AG04449 (cell line): ENCODE measurements at regions not wholly inside any gene's neighbourhood (a gene's known extent, or its start where the extent isn't known, plus 50 kb on each side); places are given as distances from the start of the nearest gene placed in this dataset.

Experiments used
- CTCF ChIA-PET: fragments of 350-600 bp; formaldehyde crosslinking; extraction: SDS; loops from one replicate; lab custom pipeline; 2021; ENCODE audit warnings: antibody characterized with exemption; lab: Yijun Ruan, JAX
- POLR2A ChIA-PET: fragments of 400-600, 350-600 bp; formaldehyde crosslinking; extraction: SDS; loops from one replicate; lab custom pipeline; 2020; ENCODE audit warnings: antibody characterized with exemption, inconsistent platforms; lab: Yijun Ruan, JAX
- DNase-seq: peaks from one replicate; pipeline ENCODE4 v3.0.0-alpha.2; 2010; ENCODE audit warnings: low read depth, low spot score
- H3K4me3 ChIP-seq: 2 replicates; pipeline ENCODE4 v1.5.1; 2011; ENCODE audit warnings: low read depth, mild to moderate bottlenecking, control low read depth, low read length
- CTCF ChIP-seq: IDR thresholded peaks from one replicate; pipeline ENCODE4 v1.5.1; 2011; ENCODE audit warnings: mild to moderate bottlenecking, moderate library complexity, low read length, control low read depth, inconsistent platforms; ENCODE audit not compliant: insufficient read depth; ENCODE audit errors: missing control alignments

GRCh38 chr18:34280000-34280399 lies 55.3 kb upstream of the NOL4 start:
- no peak overlapping the region for H3K4me3 ChIP-seq
- POLR2A ChIA-PET, result interaction anchor here (0.5 kb wide), 1 partner anchor 15 kb away, joined by 3 read pairs; no protein-coding TSS in a partner anchor
- CTCF ChIA-PET, result no interaction called here
- DNase-seq, result no peak
- no peak for TF ChIP-seq CTCF

DNA sequence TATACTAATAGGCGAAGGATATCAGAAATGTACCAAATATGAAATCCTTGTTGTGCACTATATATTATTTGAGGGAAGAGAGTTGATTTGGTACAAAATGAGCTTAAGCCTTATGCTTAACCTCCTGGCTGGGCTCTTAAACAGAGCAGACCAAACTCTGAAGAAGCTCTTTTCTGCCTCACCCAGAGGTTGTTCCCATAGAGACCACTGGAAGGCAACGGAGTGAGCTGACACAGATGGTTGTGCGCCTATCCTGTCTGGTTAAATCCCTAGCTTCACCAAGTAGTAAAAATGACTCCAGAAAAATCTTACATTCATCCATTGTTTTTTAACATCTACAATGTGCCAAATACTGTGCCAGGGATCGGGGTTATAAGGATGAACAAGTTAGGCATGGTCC lies 55.9 kb upstream of the NOL4 start:
- no peak overlapping the region for H3K4me3 ChIP-seq
- POLR2A ChIA-PET, result interaction anchor here (0.5 kb wide), 1 partner anchor 14 kb away, joined by 3 read pairs; no protein-coding TSS in a partner anchor
- DNase-seq, result no peak
- no peak for TF ChIP-seq CTCF
- CTCF ChIA-PET, result no interaction called here

- no peak overlapping the region for H3K4me3 ChIP-seq
- ChIA-PET CTCF (no interaction called here), POLR2A (no interaction called here)
- no peak for TF ChIP-seq CTCF
- DNase-seq, result no peak
These were observed 56.6 kb upstream of the NOL4 start for GRCh38 chr18:34281290-34281689.

DNA sequence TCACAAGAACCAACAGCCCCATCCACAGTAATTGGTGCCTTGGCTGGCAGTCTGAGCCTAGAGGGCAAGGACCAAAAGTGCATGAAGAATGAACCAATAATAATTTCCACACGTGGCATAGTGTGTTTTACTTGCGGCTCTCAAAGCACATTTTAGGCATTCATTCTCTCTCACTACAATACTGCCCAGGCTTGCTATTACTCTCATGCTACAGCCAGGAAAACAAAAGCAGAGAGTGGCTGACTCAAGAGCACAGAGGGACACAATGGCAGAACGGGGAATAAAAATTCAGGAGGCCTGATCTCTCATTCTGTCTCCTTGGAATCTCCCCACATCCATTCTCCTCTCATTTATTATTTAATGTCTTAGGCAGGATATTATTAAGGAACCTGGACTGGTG lies 57.0 kb upstream of the NOL4 start:
- ChIA-PET POLR2A (no interaction called here), CTCF (no interaction called here)
- no peak for DNase-seq
- no peak for TF ChIP-seq CTCF
- H3K4me3 ChIP-seq, result no peak overlapping the region

GRCh38 chr18:34283506-34283905 lies 58.8 kb upstream of the NOL4 start:
- ChIA-PET POLR2A (no interaction called here), CTCF (interaction anchor here (1.0 kb wide), 1 partner anchor 10 kb away, joined by 3 read pairs; no protein-coding TSS in a partner anchor)
- DNase-seq, result no peak
- no peak overlapping the region for H3K4me3 ChIP-seq
- TF ChIP-seq CTCF, result no peak

GRCh38 chr18:34287825-34288224 lies 63.1 kb upstream of the NOL4 start:
- no peak for DNase-seq
- no peak for TF ChIP-seq CTCF
- H3K4me3 ChIP-seq, result no peak overlapping the region
- CTCF ChIA-PET, result no interaction called here
- POLR2A ChIA-PET, result no interaction called here
